ACHN (cell line): ENCODE measurements at regions not wholly inside any gene's neighbourhood (a gene's known extent, or its start where the extent isn't known, plus 50 kb on each side); places are given as distances from the start of the nearest gene placed in this dataset.

Experiments used
- DNase-seq: peaks from one replicate; pipeline ENCODE4 v3.0.0-alpha.2; 2015
- in situ Hi-C: cut with HindIII; loops from 2 replicates; pipeline ENCODE4 v1.10.0; 2017; ENCODE audit warnings: low sequenced_read_pairs, low pct_ligation_motif_present, low pct_unique_long_range_greater_than_20kb

- DNase-seq: no peak
- in situ Hi-C loops: no loop called here
These were observed 79.9 kb downstream of the SPRING1 start for GRCh38 chr12:116657921-116658495.

GRCh38 chr12:116656306-116656705 lies 81.6 kb downstream of the SPRING1 start:
- in situ Hi-C loops: no loop called here
- no peak for DNase-seq

GRCh38 chr12:116654226-116654743 lies 83.6 kb downstream of the SPRING1 start:
- no peak for DNase-seq
- in situ Hi-C loops: no loop called here

- DNase-seq: no peak
- in situ Hi-C loops: no loop called here
These were observed 86.8 kb downstream of the SPRING1 start for GRCh38 chr12:116651089-116651488.

GRCh38 chr12:116650585-116651087 lies 87.2 kb downstream of the SPRING1 start:
- DNase-seq: no peak
- in situ Hi-C loops: no loop called here

GRCh38 chr12:116650062-116650461 lies 87.8 kb downstream of the SPRING1 start:
- in situ Hi-C loops: no loop called here
- DNase-seq: no peak

GRCh38 chr12:116647813-116648212 lies 88.6 kb downstream of the MAP1LC3B2 start:
- in situ Hi-C loops: no loop called here
- DNase-seq: no peak

GRCh38 chr12:116646901-116647300 lies 87.7 kb downstream of the MAP1LC3B2 start:
- DNase-seq: no peak
- in situ Hi-C loops: no loop called here

GRCh38 chr12:116644806-116645205 lies 85.6 kb downstream of the MAP1LC3B2 start:
- in situ Hi-C loops: no loop called here
- no peak for DNase-seq

- no peak for DNase-seq
- in situ Hi-C loops: no loop called here
These were observed 83.5 kb downstream of the MAP1LC3B2 start for GRCh38 chr12:116642683-116643082.

GRCh38 chr12:116642106-116642505 lies 82.9 kb downstream of the MAP1LC3B2 start:
- no peak for DNase-seq
- in situ Hi-C loops: no loop called here

- no peak for DNase-seq
- in situ Hi-C loops: no loop called here
These were observed 81.1 kb downstream of the MAP1LC3B2 start for GRCh38 chr12:116640281-116640680.

- in situ Hi-C loops: no loop called here
- DNase-seq: no peak
These were observed 80.6 kb downstream of the MAP1LC3B2 start for GRCh38 chr12:116639765-116640164.

GRCh38 chr12:116638376-116638775 lies 79.2 kb downstream of the MAP1LC3B2 start:
- no peak for DNase-seq
- in situ Hi-C loops: no loop called here

GRCh38 chr12:116637589-116638150 lies 78.5 kb downstream of the MAP1LC3B2 start:
- in situ Hi-C loops: no loop called here
- no peak for DNase-seq

GRCh38 chr12:116636608-116637519 lies 77.7 kb downstream of the MAP1LC3B2 start:
- in situ Hi-C loops: no loop called here
- no peak for DNase-seq

- in situ Hi-C loops: no loop called here
- DNase-seq: no peak
These were observed 76.3 kb downstream of the MAP1LC3B2 start for GRCh38 chr12:116635487-116635886.

- in situ Hi-C loops: no loop called here
- DNase-seq: no peak
These were observed 74.3 kb downstream of the MAP1LC3B2 start for GRCh38 chr12:116633476-116633875.

GRCh38 chr12:116631619-116632018 lies 72.4 kb downstream of the MAP1LC3B2 start:
- DNase-seq: no peak
- in situ Hi-C loops: no loop called here
